ENCODE measurements at regions not wholly inside any gene's neighbourhood (a gene's known extent, or its start where the extent isn't known, plus 50 kb on each side); places are given as distances from the start of the nearest gene placed in this dataset.

DNA sequence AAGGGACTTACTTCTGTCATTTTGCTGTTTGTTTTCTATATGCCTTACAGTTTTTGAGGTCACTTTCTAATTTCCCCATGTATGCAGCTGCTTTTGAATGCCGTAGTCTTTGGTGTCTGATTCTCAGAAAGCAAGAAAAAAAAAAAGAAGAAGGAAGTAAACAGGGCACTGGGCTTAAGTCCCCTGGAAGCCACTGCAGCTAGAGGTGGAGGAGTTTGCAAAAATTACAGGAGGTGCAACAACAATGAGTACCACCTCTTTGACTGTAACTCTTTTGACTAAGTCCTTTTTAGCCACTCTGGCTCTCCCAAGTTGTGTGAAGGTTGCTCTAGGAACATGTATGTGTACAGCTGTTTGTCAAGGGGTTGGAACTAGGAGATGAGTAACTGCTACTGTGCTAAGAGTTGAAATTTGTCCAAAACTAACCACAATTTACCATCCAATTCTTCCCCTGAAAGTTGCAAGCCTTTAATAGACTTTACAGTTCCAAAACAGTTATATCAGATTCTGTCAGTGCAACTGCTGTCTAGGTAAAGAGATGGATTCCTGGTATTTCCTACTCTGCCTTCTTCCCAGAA is 588.0 kb upstream of the LRRN3 start (continued):
- TF ChIP-seq, protein P1, sequence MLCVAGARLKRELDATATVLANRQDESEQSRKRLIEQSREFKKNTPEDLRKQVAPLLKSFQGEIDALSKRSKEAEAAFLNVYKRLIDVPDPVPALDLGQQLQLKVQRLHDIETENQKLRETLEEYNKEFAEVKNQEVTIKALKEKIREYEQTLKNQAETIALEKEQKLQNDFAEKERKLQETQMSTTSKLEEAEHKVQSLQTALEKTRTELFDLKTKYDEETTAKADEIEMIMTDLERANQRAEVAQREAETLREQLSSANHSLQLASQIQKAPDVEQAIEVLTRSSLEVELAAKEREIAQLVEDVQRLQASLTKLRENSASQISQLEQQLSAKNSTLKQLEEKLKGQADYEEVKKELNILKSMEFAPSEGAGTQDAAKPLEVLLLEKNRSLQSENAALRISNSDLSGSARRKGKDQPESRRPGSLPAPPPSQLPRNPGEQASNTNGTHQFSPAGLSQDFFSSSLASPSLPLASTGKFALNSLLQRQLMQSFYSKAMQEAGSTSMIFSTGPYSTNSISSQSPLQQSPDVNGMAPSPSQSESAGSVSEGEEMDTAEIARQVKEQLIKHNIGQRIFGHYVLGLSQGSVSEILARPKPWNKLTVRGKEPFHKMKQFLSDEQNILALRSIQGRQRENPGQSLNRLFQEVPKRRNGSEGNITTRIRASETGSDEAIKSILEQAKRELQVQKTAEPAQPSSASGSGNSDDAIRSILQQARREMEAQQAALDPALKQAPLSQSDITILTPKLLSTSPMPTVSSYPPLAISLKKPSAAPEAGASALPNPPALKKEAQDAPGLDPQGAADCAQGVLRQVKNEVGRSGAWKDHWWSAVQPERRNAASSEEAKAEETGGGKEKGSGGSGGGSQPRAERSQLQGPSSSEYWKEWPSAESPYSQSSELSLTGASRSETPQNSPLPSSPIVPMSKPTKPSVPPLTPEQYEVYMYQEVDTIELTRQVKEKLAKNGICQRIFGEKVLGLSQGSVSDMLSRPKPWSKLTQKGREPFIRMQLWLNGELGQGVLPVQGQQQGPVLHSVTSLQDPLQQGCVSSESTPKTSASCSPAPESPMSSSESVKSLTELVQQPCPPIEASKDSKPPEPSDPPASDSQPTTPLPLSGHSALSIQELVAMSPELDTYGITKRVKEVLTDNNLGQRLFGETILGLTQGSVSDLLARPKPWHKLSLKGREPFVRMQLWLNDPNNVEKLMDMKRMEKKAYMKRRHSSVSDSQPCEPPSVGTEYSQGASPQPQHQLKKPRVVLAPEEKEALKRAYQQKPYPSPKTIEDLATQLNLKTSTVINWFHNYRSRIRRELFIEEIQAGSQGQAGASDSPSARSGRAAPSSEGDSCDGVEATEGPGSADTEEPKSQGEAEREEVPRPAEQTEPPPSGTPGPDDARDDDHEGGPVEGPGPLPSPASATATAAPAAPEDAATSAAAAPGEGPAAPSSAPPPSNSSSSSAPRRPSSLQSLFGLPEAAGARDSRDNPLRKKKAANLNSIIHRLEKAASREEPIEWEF (IDR thresholded peaks at IDR 0.05; ENCODE audit: insufficient replicate concordance, low read depth, low read length) = no peak
- TF ChIP-seq SIN3A (IDR thresholded peaks at IDR 0.05; ENCODE audit: low read depth, low read length) (no peak), RAD21 (IDR thresholded peaks at IDR 0.05; ENCODE audit: insufficient read depth, low read depth, low read length) (no peak), YY1 (IDR thresholded peaks at IDR 0.05; ENCODE audit: low read depth, low read length) (no peak), GABPA (IDR thresholded peaks at IDR 0.05; ENCODE audit: low read depth) (no peak), RUNX3 (IDR thresholded peaks at IDR 0.05; ENCODE audit: low read length) (no peak), YBX1 (IDR thresholded peaks at IDR 0.05) (no peak), TBL1XR1 (IDR thresholded peaks at IDR 0.05; ENCODE audit: low read depth, low read length) (no peak), ZBED1 (IDR thresholded peaks at IDR 0.05; ENCODE audit: borderline replicate concordance) (no peak)
- TF ChIP-seq, protein P2, sequence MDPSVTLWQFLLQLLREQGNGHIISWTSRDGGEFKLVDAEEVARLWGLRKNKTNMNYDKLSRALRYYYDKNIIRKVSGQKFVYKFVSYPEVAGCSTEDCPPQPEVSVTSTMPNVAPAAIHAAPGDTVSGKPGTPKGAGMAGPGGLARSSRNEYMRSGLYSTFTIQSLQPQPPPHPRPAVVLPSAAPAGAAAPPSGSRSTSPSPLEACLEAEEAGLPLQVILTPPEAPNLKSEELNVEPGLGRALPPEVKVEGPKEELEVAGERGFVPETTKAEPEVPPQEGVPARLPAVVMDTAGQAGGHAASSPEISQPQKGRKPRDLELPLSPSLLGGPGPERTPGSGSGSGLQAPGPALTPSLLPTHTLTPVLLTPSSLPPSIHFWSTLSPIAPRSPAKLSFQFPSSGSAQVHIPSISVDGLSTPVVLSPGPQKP (IDR thresholded peaks at IDR 0.05; ENCODE audit: low read depth, low read length) = no peak
- TF ChIP-seq, protein P3, sequence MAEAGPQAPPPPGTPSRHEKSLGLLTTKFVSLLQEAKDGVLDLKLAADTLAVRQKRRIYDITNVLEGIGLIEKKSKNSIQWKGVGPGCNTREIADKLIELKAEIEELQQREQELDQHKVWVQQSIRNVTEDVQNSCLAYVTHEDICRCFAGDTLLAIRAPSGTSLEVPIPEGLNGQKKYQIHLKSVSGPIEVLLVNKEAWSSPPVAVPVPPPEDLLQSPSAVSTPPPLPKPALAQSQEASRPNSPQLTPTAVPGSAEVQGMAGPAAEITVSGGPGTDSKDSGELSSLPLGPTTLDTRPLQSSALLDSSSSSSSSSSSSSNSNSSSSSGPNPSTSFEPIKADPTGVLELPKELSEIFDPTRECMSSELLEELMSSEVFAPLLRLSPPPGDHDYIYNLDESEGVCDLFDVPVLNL (IDR thresholded peaks at IDR 0.05; ENCODE audit: low read depth, low read length) = no peak
- TF ChIP-seq, protein P4, sequence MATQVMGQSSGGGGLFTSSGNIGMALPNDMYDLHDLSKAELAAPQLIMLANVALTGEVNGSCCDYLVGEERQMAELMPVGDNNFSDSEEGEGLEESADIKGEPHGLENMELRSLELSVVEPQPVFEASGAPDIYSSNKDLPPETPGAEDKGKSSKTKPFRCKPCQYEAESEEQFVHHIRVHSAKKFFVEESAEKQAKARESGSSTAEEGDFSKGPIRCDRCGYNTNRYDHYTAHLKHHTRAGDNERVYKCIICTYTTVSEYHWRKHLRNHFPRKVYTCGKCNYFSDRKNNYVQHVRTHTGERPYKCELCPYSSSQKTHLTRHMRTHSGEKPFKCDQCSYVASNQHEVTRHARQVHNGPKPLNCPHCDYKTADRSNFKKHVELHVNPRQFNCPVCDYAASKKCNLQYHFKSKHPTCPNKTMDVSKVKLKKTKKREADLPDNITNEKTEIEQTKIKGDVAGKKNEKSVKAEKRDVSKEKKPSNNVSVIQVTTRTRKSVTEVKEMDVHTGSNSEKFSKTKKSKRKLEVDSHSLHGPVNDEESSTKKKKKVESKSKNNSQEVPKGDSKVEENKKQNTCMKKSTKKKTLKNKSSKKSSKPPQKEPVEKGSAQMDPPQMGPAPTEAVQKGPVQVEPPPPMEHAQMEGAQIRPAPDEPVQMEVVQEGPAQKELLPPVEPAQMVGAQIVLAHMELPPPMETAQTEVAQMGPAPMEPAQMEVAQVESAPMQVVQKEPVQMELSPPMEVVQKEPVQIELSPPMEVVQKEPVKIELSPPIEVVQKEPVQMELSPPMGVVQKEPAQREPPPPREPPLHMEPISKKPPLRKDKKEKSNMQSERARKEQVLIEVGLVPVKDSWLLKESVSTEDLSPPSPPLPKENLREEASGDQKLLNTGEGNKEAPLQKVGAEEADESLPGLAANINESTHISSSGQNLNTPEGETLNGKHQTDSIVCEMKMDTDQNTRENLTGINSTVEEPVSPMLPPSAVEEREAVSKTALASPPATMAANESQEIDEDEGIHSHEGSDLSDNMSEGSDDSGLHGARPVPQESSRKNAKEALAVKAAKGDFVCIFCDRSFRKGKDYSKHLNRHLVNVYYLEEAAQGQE (IDR thresholded peaks at IDR 0.05; ENCODE audit: low read depth, low read length) = no peak
